GM12874 (cell line): ENCODE measurements at regions not wholly inside any gene's neighbourhood (a gene's known extent, or its start where the extent isn't known, plus 50 kb on each side); places are given as distances from the start of the nearest gene placed in this dataset.

ENCODE experiments used
- TF ChIP-seq, protein P1 (sequence below): IDR thresholded peaks from 2 replicates; pipeline ENCODE4 v1.5.1; 2011; ENCODE audit warnings: low read depth, mild to moderate bottlenecking, control low read depth, low read length, moderate library complexity; ENCODE audit not compliant: insufficient read depth

- TF ChIP-seq, protein P1, sequence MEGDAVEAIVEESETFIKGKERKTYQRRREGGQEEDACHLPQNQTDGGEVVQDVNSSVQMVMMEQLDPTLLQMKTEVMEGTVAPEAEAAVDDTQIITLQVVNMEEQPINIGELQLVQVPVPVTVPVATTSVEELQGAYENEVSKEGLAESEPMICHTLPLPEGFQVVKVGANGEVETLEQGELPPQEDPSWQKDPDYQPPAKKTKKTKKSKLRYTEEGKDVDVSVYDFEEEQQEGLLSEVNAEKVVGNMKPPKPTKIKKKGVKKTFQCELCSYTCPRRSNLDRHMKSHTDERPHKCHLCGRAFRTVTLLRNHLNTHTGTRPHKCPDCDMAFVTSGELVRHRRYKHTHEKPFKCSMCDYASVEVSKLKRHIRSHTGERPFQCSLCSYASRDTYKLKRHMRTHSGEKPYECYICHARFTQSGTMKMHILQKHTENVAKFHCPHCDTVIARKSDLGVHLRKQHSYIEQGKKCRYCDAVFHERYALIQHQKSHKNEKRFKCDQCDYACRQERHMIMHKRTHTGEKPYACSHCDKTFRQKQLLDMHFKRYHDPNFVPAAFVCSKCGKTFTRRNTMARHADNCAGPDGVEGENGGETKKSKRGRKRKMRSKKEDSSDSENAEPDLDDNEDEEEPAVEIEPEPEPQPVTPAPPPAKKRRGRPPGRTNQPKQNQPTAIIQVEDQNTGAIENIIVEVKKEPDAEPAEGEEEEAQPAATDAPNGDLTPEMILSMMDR, result no peak
Measured at GRCh38 chr3:177278016-177278415, 80.7 kb upstream of the TBL1XR1 start.

GRCh38 chr3:177279118-177279815 is 82.0 kb upstream of the TBL1XR1 start:
- TF ChIP-seq, protein P1, result no peak

GRCh38 chr3:177281292-177282118 is 84.2 kb upstream of the TBL1XR1 start:
- TF ChIP-seq, protein P1, result no peak

GRCh38 chr3:177282119-177282655 is 84.9 kb upstream of the TBL1XR1 start:
- TF ChIP-seq, protein P1, result no peak

DNA sequence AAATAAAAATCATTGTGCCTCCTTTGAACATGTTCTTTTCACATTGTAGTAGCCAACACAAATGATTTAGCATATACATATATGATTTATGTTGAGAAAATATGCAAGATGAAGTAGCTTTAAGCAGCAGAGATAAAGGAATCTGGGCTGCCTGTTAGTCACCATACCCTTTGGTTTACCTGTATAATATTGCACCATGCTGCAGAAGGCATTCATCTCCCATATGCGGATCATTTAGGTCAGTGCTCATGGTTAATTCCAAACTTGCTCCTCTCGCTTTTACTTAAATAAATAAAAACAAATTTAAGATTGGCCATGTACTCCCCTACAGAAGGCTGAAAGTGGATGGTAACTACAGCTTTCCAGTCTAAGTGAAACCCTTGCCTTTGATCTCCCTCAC is 86.7 kb upstream of the TBL1XR1 start:
- TF ChIP-seq, protein P1, result no peak

- TF ChIP-seq, protein P1, result no peak
Measured at GRCh38 chr3:177284383-177284881, 87.2 kb upstream of the TBL1XR1 start.

DNA sequence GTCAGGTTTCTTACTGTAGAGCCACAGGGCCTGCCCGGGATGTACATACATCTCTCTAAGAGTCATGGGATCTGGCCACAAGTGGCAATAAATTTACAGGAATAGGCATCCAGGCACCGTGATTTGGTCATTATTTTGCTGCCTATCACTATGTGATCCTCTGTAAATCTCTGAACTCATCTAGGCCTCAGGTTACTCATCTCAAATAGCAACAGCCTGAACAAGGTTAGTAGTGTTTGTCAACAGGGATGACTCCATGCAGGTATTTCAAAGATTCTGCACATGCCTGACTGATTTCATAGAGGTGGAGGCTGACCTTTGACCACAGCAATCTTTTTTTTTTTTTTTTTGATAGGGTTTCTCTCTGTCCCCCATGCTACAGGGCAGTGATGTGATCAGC is 88.8 kb upstream of the TBL1XR1 start:
- TF ChIP-seq, protein P1, result no peak
